ENCODE measurements at regions not wholly inside any gene's neighbourhood (a gene's known extent, or its start where the extent isn't known, plus 50 kb on each side); places are given as distances from the start of the nearest gene placed in this dataset.

DNA sequence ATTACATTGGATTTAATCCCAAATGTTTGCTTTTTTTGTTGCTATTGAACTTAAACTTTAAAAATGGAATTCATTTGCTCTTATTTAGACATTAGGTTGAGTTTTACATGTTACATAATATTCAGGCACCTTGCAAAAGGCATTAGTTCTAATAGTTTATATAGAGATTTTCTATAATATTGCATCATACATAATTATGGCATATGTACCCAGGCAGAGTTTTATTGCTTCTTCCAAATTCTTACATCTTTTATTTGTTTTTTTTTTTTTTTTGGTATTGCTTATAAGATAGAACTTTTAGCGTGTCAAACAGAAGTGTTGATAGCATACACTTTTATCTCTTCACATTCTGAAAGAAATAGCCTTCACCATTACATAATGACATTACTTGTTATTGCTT is 487.7 kb downstream of the GABRG1 start:
- DNase-seq: no peak

DNA sequence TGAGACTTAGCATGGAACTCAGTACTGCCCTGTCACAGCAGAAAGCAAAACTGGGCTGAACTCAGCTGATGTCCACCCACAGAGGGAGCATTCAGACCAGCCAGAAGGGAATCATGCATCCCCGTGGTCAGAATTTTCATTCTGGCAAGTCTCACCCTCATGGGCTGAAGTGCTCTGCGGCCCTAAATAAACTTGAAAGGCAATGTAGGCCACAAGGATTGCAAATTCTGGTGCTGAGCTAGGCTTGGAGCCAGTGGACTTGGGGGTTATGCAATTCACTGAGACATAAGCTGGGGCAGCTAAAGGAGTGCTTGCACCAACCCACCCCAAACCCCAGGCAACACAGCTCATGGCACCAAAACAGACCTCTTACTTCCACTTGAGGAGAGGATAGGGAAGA is 494.1 kb downstream of the GABRG1 start:
- no peak for DNase-seq

- no peak for DNase-seq
Observed at GRCh38 chr4:45621971-45622370, 501.9 kb downstream of the GABRG1 start.

GRCh38 chr4:45620808-45621207 is 503.0 kb downstream of the GABRG1 start:
- DNase-seq: no peak

- no peak for DNase-seq
Observed at GRCh38 chr4:45596379-45597101, 527.3 kb downstream of the GABRG1 start.

DNA sequence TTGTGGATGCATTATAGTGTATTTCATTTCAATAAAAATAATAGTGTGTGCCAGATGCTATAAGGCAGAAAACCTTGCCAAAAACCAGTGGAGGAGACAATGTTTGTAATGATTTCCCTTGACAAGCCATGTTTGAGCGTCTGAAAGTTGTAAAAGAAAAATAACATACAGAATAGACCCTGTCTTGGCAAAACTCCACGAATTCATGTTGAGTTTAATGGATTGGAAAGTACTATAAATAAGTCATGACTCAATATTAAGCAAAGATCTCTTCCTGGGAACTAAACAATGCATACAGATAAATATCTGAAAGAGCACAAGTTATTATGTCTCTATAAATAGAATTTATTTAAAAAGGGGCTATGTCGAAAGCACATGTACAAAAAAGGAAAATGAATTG is 543.5 kb downstream of the GABRG1 start:
- DNase-seq: peak in 2 of 3 experiments; percentile 4 to 70

- no peak for DNase-seq
Observed at GRCh38 chr4:45578874-45579273, 545.0 kb downstream of the GABRG1 start.

GRCh38 chr4:45576275-45576674 is 547.6 kb downstream of the GABRG1 start:
- DNase-seq: no peak

DNA sequence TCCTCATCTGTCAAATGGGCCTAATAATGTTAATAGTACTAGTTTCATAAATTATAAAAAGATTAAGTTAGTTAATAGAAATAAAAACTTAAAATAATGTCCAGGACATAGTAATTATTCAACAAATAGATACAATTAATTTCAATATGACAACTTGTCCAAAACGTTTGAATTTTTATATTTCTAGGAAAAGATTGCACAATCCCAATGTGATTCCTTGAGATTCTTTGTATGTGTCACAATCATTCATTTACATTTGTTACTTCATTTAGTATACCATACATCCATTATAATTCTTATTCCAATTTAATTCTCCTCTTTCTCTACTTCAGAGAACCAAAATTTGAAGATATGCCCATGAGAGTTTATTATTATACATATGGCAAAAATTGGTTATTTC is 554.2 kb downstream of the GABRG1 start:
- no peak for DNase-seq

GRCh38 chr4:45568694-45569093 is 555.2 kb downstream of the GABRG1 start:
- DNase-seq: no peak

- no peak for DNase-seq
Observed at GRCh38 chr4:45566896-45567603, 556.8 kb downstream of the GABRG1 start.

GRCh38 chr4:45554423-45554822 is 569.4 kb downstream of the GABRG1 start:
- no peak for DNase-seq

GRCh38 chr4:45550766-45551366 is 573.0 kb downstream of the GABRG1 start:
- peak in 1 of 3 experiments; percentile 5 for DNase-seq

DNA sequence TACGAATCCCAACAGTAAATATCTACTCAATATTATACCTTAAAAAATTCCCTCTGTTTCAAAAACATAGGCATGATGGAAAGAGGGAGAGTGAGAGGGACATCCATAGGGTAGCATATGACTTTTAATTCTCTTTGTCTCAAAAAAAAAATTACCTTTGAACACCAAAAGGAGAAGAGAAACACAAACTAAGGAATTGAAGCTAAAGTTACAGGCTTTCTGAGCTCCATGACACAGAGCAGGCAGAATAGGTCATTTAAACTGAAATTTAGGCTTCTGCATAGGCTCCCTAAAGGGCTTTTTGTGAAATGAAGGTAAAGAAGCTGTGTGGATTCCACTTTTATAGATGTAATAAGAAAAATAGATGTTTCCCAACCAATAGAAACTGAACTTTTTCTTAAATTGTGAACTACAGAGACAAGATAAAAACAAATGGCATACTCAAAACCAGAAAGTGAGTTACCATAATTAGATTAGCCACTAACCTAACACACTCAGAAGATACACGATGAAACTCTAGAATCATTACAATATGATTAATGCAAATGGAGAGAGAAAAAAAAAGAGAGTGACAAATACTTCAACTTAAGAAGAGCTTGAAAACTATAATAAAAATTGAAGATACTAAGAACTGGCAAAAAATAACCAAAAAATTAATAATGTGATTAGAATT is 584.6 kb downstream of the GABRG1 start:
- no peak for DNase-seq

DNA sequence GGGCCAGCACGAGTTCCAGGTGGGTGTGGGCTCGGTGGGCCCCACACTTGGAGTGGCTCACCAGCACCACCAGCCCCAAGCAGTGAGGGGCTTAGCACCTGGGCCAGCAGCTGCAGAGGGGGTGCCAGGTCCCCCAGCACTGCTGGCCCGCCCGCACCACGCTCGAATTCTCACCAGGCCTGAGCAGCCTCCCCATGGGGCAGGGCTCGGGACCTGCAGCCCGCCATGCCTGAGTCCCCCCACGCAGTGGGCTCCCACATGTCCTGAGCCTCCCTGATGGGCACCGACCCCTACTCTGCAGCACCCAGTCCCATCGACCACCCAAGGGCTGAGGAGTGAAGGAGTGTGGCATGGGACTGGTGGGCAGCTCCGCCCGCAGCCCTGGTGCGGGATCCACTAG is 593.4 kb downstream of the GABRG1 start:
- DNase-seq: no peak

DNA sequence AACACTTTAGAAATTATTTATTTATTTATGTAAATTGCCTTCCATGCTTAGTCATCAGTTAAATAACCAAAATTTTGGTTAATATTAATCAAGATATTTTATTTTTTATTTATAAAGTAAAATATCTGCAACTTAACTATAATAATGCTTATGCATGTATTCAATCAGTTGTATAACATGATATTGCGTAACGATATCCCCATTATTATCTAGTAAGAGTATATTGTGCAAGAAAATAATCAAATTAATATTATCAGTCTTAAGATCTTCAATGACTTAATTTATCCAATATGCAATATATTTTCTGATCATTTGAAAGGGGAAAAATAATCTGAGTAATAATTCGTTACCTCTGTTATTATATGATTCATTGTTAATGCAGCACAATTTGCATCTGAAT is 596.7 kb downstream of the GABRG1 start:
- no peak for DNase-seq

DNA sequence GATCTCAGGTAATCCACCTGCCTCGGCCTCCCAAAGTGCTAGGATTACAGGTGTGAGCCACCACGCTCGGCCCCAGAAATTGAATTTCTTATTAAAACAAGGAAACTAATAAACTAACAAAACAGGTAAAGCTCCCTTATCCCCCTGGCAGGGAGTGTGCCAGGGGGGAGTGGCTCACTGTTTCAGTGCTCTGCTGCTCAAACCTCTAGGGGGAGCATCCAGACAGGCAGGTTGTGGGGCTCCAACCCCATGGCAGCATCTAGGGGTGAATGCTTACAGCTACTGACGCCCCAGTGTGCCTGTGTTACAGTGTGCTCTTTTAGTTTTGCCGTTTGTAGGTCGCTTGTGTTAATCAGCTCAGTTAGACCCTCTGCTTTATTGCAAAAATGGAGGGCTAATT is 605.0 kb downstream of the GABRG1 start:
- DNase-seq: no peak

DNA sequence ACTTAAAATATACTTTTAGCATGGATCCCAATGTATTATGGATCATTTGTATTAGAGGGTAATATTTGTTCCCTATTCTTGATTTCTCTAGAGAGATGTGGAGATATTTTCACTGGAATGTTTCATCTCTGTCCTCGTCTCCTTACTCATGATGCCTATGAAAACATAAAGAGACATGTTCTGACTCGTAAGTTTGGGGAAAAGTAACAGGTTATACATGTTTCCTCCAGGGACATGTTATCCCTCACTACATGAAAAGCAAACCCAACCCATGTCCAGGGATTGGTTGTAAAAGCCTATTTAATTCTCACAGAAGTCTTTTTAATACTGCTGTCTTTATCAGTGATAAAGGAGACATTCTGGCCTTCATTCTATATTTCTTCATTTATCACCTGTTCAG is 621.4 kb downstream of the GABRG1 start:
- DNase-seq: no peak

DNA sequence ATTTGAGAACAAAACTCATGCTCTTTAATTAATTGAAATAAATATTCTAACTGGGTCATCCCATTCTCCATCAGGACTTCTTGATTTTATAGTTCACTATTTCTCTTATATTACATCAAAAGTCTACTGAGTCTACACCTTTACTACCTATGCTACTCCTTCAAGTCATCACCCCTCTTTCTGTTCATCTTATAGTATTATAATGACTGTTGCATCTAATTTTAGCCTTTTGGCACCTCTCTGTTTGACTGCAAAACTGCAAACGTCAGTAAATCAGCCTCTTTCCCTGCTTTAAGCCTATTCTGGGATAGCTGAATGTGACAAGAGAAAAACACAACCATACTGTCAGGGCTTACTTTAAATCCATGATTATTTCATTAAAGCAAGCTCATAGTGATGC is 639.1 kb downstream of the GABRG1 start:
- no peak for DNase-seq

GRCh38 chr4:45482346-45482745 is 641.5 kb downstream of the GABRG1 start:
- DNase-seq: no peak

GRCh38 chr4:45477311-45477733 is 646.5 kb downstream of the GABRG1 start:
- DNase-seq: no peak

DNA sequence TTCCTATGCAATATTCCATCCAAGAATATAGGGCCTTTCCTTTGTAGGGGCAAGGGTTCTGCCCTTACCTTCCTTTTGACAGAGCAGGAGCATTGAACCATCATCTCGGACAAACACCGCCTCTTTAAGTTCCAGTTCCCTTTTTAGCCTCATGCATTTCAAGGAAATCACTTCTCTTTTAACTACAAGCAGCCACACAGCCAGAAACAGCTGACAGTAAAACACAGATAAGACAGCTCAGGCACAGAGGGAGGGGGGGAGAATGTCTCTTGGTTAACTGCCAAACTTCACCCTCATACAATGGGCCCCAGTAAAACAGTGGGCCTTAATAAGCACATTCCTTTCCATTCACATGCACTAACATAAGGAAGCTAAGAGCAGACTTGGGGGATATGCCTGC is 648.3 kb downstream of the GABRG1 start:
- no peak for DNase-seq

DNA sequence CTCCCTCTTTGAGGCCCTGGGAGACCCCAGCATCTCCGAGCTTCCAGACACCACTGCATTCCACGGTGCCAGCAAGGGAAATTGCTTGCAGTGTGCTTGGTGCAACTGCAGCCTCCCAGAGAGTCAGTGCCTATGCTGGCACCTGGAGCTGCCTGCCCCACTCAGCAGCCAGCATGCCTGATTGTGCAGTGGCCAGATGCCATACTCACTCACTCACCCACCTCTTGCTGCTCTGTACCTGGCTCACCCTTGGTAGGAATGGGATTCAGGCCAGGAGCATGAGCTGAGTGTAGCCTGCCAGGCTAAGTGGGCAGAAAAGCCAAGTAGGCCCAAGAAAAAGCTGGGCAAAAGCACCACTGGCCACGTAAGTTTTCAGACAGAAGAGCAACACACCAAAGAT is 651.4 kb downstream of the GABRG1 start:
- no peak for DNase-seq

- DNase-seq: no peak
Observed at GRCh38 chr4:45471335-45471734, 652.5 kb downstream of the GABRG1 start.

All from NCI-H1417 (cell line).